MM.1S (cell line): ENCODE measurements at regions not wholly inside any gene's neighbourhood (a gene's known extent, or its start where the extent isn't known, plus 50 kb on each side); places are given as distances from the start of the nearest gene placed in this dataset.

Source experiments
- DNase-seq: peaks from one replicate; pipeline ENCODE4 v3.0.0-alpha.2; 2015
- H2AFZ ChIP-seq: fragments of 300-600 bp; sonication (generic); 2 replicates; pipeline ENCODE4 v1.6.0; 2016; ENCODE audit warnings: antibody characterized with exemption, low read length
- H3F3A ChIP-seq: fragments of 300-600 bp; sonication (generic); 2 replicates; pipeline ENCODE4 v1.6.1; 2016; ENCODE audit warnings: mild to moderate bottlenecking, antibody characterized with exemption, low read length, moderate library complexity, mixed read lengths; ENCODE audit not compliant: insufficient read depth
- H3K27ac ChIP-seq: fragments of 300-600 bp; sonication (generic); 2 replicates; pipeline ENCODE4 v1.5.1; 2016; ENCODE audit warnings: mild to moderate bottlenecking, low read length
- H3K27me3 ChIP-seq: fragments of 300-600 bp; sonication (generic); replicated peaks from 2 replicates; pipeline ENCODE4 v1.6.0; 2016; ENCODE audit warnings: low read length; ENCODE audit not compliant: insufficient read depth
- H3K36me3 ChIP-seq: fragments of 300-600 bp; sonication (generic); replicated peaks from 2 replicates; pipeline ENCODE4 v1.6.1; 2016; ENCODE audit warnings: mild to moderate bottlenecking, low read length, mixed read lengths; ENCODE audit not compliant: insufficient read depth
- H3K4me1 ChIP-seq: fragments of 300-600 bp; sonication (generic); 2 replicates; pipeline ENCODE4 v1.6.1; 2016; ENCODE audit warnings: low read length, mixed read lengths
- H3K4me2 ChIP-seq: fragments of 300-600 bp; sonication (generic); 2 replicates; pipeline ENCODE4 v1.6.0; 2016; ENCODE audit warnings: low read depth, low read length
- H3K4me3 ChIP-seq: fragments of 300-600 bp; sonication (generic); 2 replicates; pipeline ENCODE4 v1.5.1; 2016; ENCODE audit warnings: low read length, mixed read lengths
- H3K79me2 ChIP-seq: fragments of 300-600 bp; sonication (generic); 2 replicates; pipeline ENCODE4 v1.6.1; 2016; ENCODE audit warnings: mixed run types, low read length, mixed read lengths
- H3K9ac ChIP-seq: fragments of 300-600 bp; sonication (generic); 2 replicates; pipeline ENCODE4 v1.6.1; 2016; ENCODE audit warnings: low read length, mixed read lengths
- H3K9me2 ChIP-seq: fragments of 300-600 bp; sonication (generic); replicated peaks from 2 replicates; pipeline ENCODE4 v1.6.1; 2016; ENCODE audit warnings: mild to moderate bottlenecking, low read length, mixed read lengths; ENCODE audit not compliant: insufficient read depth
- H3K9me3 ChIP-seq: fragments of 300-600 bp; sonication (generic); replicated peaks from 2 replicates; pipeline ENCODE4 v1.6.1; 2016; ENCODE audit warnings: mild to moderate bottlenecking, low read length, mixed read lengths; ENCODE audit not compliant: insufficient read depth
- H4K20me1 ChIP-seq: fragments of 300-600 bp; sonication (generic); 2 replicates; pipeline ENCODE4 v1.6.1; 2016; ENCODE audit warnings: mild to moderate bottlenecking, low read length, moderate library complexity, mixed read lengths; ENCODE audit not compliant: insufficient read depth
- EZH2 ChIP-seq: fragments of 300-600 bp; sonication (generic); optimal IDR thresholded peaks from 2 replicates; pipeline ENCODE3; 2017; ENCODE audit warnings: low read depth, mild to moderate bottlenecking, antibody characterized with exemption, low read length, mixed read lengths
- EZH2phosphoT487 ChIP-seq: fragments of 300-600 bp; sonication (generic); IDR thresholded peaks from 2 replicates; pipeline ENCODE4 v1.6.1; 2018; ENCODE audit warnings: antibody characterized with exemption, low read length
- TF ChIP-seq, protein P1 (sequence below): fragments of 300-600 bp; sonication (generic); IDR thresholded peaks from 2 replicates; pipeline ENCODE4 v1.5.1; 2016; ENCODE audit warnings: antibody characterized with exemption, low read length, mixed read lengths

DNA sequence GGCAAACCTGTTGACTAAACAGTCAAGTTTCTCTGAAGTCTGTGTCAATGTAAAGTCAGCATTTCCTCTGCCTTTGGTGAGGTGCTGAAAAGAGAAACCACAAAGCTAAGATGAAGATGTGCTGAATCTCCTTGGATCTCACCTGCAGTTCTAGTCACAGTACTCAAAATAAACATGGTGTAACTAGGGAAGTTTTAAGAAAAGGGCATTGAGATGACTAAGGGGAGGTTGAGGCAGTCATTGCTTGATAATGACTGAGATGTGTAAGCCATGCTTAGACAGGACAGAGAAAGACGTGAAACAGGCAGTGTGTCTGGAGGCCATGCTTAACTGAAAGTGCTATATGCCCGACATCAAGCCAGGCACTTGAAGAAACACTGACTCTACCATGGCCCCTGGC, 1010.0 kb upstream of the CELF4 start:
- Histone ChIP-seq H3K9me2 (no peaks in the 10 kb centered on the region), H3K9ac (peak overlapping the region; percentile 41; the same call in 1 of the 2 replicates), H4K20me1 (no peaks in the 10 kb centered on the region), H3K4me1 (peaks cover 21% of the 10 kb centered on the region), H3K4me3 (peak overlapping the region; percentile 53), H3K4me2 (peak overlapping the region; percentile 89), H3K79me2 (no peaks in the 10 kb centered on the region), H3F3A (peaks cover 16% of the 10 kb centered on the region), H3K27ac (peak overlapping the region; percentile 80), H3K36me3 (no peaks in the 10 kb centered on the region), H3K9me3 (no peaks in the 10 kb centered on the region), H2AFZ (peak overlapping the region; percentile 44; the same call in 1 of the 2 replicates), H3K27me3 (no peaks in the 10 kb centered on the region)
- TF ChIP-seq EZH2 = no peak
- peak; percentile 85 for DNase-seq

DNA sequence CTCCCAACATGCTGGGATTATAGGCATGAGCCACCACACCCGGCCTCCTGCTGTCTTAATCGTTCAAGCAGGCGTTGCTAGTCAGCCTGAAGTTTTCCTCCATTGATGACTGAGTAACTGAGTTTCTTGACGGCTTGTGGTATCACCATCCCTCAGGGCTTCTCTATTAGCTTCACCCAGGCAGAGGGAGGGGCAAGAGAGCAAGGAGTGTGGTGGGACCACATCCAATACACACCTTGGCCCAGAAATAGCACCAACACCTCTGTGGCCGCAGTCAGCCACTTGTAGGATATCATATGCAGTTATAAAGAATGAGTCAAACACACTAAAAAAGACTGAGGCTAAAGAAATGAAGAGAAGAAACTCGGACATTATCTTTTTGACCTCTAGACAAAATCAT, 1009.4 kb upstream of the CELF4 start:
- H3K36me3 ChIP-seq = no peaks in the 10 kb centered on the region
- TF ChIP-seq, protein P1, sequence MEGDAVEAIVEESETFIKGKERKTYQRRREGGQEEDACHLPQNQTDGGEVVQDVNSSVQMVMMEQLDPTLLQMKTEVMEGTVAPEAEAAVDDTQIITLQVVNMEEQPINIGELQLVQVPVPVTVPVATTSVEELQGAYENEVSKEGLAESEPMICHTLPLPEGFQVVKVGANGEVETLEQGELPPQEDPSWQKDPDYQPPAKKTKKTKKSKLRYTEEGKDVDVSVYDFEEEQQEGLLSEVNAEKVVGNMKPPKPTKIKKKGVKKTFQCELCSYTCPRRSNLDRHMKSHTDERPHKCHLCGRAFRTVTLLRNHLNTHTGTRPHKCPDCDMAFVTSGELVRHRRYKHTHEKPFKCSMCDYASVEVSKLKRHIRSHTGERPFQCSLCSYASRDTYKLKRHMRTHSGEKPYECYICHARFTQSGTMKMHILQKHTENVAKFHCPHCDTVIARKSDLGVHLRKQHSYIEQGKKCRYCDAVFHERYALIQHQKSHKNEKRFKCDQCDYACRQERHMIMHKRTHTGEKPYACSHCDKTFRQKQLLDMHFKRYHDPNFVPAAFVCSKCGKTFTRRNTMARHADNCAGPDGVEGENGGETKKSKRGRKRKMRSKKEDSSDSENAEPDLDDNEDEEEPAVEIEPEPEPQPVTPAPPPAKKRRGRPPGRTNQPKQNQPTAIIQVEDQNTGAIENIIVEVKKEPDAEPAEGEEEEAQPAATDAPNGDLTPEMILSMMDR = no peak
- H3K79me2 ChIP-seq = no peaks in the 10 kb centered on the region
- no peaks in the 10 kb centered on the region for H3K27me3 ChIP-seq
- peaks cover 21% of the 10 kb centered on the region for H3K4me1 ChIP-seq
- H3F3A ChIP-seq = peaks cover 16% of the 10 kb centered on the region
- H2AFZ ChIP-seq = no peak overlapping the region
- no peaks in the 10 kb centered on the region for H3K9me2 ChIP-seq
- H3K9me3 ChIP-seq = no peaks in the 10 kb centered on the region
- H4K20me1 ChIP-seq = no peaks in the 10 kb centered on the region
- no peak overlapping the region for H3K4me2 ChIP-seq
- peak overlapping the region; percentile 80; the same call in 1 of the 2 replicates for H3K27ac ChIP-seq
- peak; percentile 7 for DNase-seq
- no peak overlapping the region for H3K4me3 ChIP-seq
- no peak overlapping the region for H3K9ac ChIP-seq

GRCh38 chr18:38572554-38573111, 1007.0 kb upstream of the CELF4 start:
- H3K4me2 ChIP-seq = no peak overlapping the region
- H3K9ac ChIP-seq = no peak overlapping the region
- no peaks in the 10 kb centered on the region for H4K20me1 ChIP-seq
- no peaks in the 10 kb centered on the region for H3K9me2 ChIP-seq
- no peak for TF ChIP-seq EZH2phosphoT487
- H3K27me3 ChIP-seq = no peaks in the 10 kb centered on the region
- no peaks in the 10 kb centered on the region for H3K79me2 ChIP-seq
- DNase-seq = no peak
- H3K4me1 ChIP-seq = peaks cover 21% of the 10 kb centered on the region
- H3K36me3 ChIP-seq = no peaks in the 10 kb centered on the region
- H3K4me3 ChIP-seq = no peak overlapping the region
- H2AFZ ChIP-seq = no peak overlapping the region
- no peak overlapping the region for H3K27ac ChIP-seq
- peaks cover 16% of the 10 kb centered on the region for H3F3A ChIP-seq
- no peaks in the 10 kb centered on the region for H3K9me3 ChIP-seq

DNA sequence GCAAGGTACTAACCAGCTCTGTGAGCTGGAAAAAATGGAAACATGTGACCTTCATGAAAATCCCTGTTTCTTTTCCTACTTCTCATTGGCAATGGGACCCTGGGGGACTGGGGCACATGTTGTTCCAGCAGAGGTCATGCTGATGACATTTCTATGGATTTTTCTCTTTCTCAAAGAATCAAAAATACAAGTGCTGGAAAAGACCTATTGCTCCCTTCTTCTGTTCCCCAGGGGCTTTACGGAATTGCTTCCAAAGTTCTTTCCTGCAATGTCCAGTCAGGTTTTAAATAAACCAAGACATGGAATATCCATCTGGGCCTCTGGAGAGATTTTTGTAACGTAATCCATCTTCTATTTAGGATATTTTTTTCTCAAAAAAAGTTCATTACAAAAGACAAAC, 1006.1 kb upstream of the CELF4 start:
- no peaks in the 10 kb centered on the region for H3K79me2 ChIP-seq
- no peaks in the 10 kb centered on the region for H3K27me3 ChIP-seq
- no peaks in the 10 kb centered on the region for H4K20me1 ChIP-seq
- peaks cover 18% of the 10 kb centered on the region for H3K4me1 ChIP-seq
- DNase-seq = no peak
- no peaks in the 10 kb centered on the region for H3K9me3 ChIP-seq
- no peaks in the 10 kb centered on the region for H3K36me3 ChIP-seq
- H3K4me3 ChIP-seq = no peak overlapping the region
- no peak overlapping the region for H2AFZ ChIP-seq
- peaks cover 16% of the 10 kb centered on the region for H3F3A ChIP-seq
- no peak overlapping the region for H3K9ac ChIP-seq
- H3K4me2 ChIP-seq = no peak overlapping the region
- H3K27ac ChIP-seq = no peak overlapping the region
- TF ChIP-seq EZH2phosphoT487 (no peak), EZH2 (no peak)
- TF ChIP-seq, protein P1 = no peak
- H3K9me2 ChIP-seq = no peaks in the 10 kb centered on the region
